ENCODE measurements at regions not wholly inside any gene's neighbourhood (a gene's known extent, or its start where the extent isn't known, plus 50 kb on each side); places are given as distances from the start of the nearest gene placed in this dataset.
A peak's percentile ranks its signal among the peaks of the same experiment; 100 is the strongest.

- DNase-seq, result no peak
Measured at GRCh38 chr6:8764733-8765132, 329.4 kb upstream of the SLC35B3 start.

GRCh38 chr6:8760951-8761350 is 325.6 kb upstream of the SLC35B3 start:
- no peak for DNase-seq

GRCh38 chr6:8758412-8758811 is 323.1 kb upstream of the SLC35B3 start:
- no peak for DNase-seq

- no peak for DNase-seq
Measured at GRCh38 chr6:8750627-8751026, 315.3 kb upstream of the SLC35B3 start.

- DNase-seq, result peak; percentile 8
Measured at GRCh38 chr6:8749465-8749864, 314.1 kb upstream of the SLC35B3 start.

- DNase-seq, result no peak
Measured at GRCh38 chr6:8743170-8743745, 307.9 kb upstream of the SLC35B3 start.

GRCh38 chr6:8739454-8739853 is 304.1 kb upstream of the SLC35B3 start:
- DNase-seq, result no peak

- no peak for DNase-seq
Measured at GRCh38 chr6:8738951-8739350, 303.6 kb upstream of the SLC35B3 start.

GRCh38 chr6:8736156-8736895 is 301.0 kb upstream of the SLC35B3 start:
- no peak for DNase-seq

- no peak for DNase-seq
Measured at GRCh38 chr6:8733879-8734278, 298.5 kb upstream of the SLC35B3 start.

GRCh38 chr6:8731874-8732273 is 296.5 kb upstream of the SLC35B3 start:
- no peak for DNase-seq

GRCh38 chr6:8710668-8711431 is 275.5 kb upstream of the SLC35B3 start:
- no peak for DNase-seq

GRCh38 chr6:8707956-8708772 is 272.8 kb upstream of the SLC35B3 start:
- DNase-seq, result peak; percentile 93

GRCh38 chr6:8707369-8707768 is 272.0 kb upstream of the SLC35B3 start:
- no peak for DNase-seq

- no peak for DNase-seq
Measured at GRCh38 chr6:8705435-8706020, 270.2 kb upstream of the SLC35B3 start.

GRCh38 chr6:8703059-8703458 is 267.7 kb upstream of the SLC35B3 start:
- DNase-seq, result no peak

GRCh38 chr6:8688821-8689220 is 253.5 kb upstream of the SLC35B3 start:
- no peak for DNase-seq

GRCh38 chr6:8686077-8686476 is 250.7 kb upstream of the SLC35B3 start:
- no peak for DNase-seq

- DNase-seq, result no peak
Measured at GRCh38 chr6:8683204-8683603, 247.9 kb upstream of the SLC35B3 start.

GRCh38 chr6:8679823-8680222 is 244.5 kb upstream of the SLC35B3 start:
- DNase-seq, result no peak

- DNase-seq, result no peak
Measured at GRCh38 chr6:8678466-8678865, 243.1 kb upstream of the SLC35B3 start.

- DNase-seq, result no peak
Measured at GRCh38 chr6:8674126-8674525, 238.8 kb upstream of the SLC35B3 start.

- DNase-seq, result no peak
Measured at GRCh38 chr6:8672882-8673281, 237.5 kb upstream of the SLC35B3 start.

All from COR-L47 (cell line).